GM12878 (cell line): ENCODE measurements at regions not wholly inside any gene's neighbourhood (a gene's known extent, or its start where the extent isn't known, plus 50 kb on each side); places are given as distances from the start of the nearest gene placed in this dataset.

Experiments used
- ATAC-seq: fragments of 200-7000 bp; cut with Tn5 transposase; 3 replicates; pipeline ENCODE4 v1.9.1; 2020; ENCODE audit warnings: mild to moderate bottlenecking, moderate library complexity
- BruUV-seq: library from RNA; stranded (reverse); fragments of 400-500 nt; replicated peaks from 2 replicates; lab custom pipeline; 2021; lab: Mats Ljungman, UMichigan
- CTCF ChIA-PET: fragments of 300-600 bp; sonication (Branson Sonifier 250); formaldehyde crosslinking; extraction: SDS; loops from one replicate; lab custom pipeline; 2021; ENCODE audit warnings: inconsistent platforms; lab: Yijun Ruan, JAX
- POLR2A ChIA-PET: fragments of 350-600 bp; formaldehyde crosslinking; extraction: SDS; loops from one replicate; lab custom pipeline; 2021; ENCODE audit warnings: inconsistent platforms; lab: Charles Lee
- RAD21 ChIA-PET: fragments of 300-600 bp; sonication (Branson Sonifier 250); formaldehyde crosslinking; loops from one replicate; lab custom pipeline; 2023; ENCODE audit warnings: antibody characterized with exemption; ENCODE audit not compliant: unreplicated experiment; lab: Charles Lee
- SMC1A ChIA-PET: fragments of 300-600 bp; sonication (Branson Sonifier 250); formaldehyde crosslinking; loops from one replicate; lab custom pipeline; 2023; ENCODE audit not compliant: unreplicated experiment, uncharacterized antibody; lab: Charles Lee
- DNase-seq: peaks from one replicate; pipeline ENCODE4 v3.0.0-alpha.2; 2011; ENCODE audit warnings: low read depth, low spot score
- FAIRE-seq: peaks from 3 replicates; lab custom pipeline; 2011; peaks lifted over from hg19 to GRCh38; lab: Jason Lieb, UNC
- H2AFZ ChIP-seq: 2 replicates; pipeline ENCODE4 v1.6.0; 2011; ENCODE audit warnings: low read depth, low read length, control low read depth; ENCODE audit not compliant: control insufficient read depth
- H3K27ac ChIP-seq: 2 replicates; pipeline ENCODE4 v1.5.1; 2011; ENCODE audit warnings: control low read depth; ENCODE audit not compliant: control insufficient read depth, insufficient read depth
- H3K27me3 ChIP-seq, 2 experiments: replicated peaks in 1 of 2; 2 replicates each; pipeline versions ENCODE4 v1.6.0 to v1.6.1; 2011; ENCODE audit warnings: low read length in 1 of 2; ENCODE audit not compliant: control insufficient read depth in 2 of 2, insufficient read depth in 2 of 2
- H3K36me3 ChIP-seq, 2 experiments: 2 replicates each; pipeline ENCODE4 v1.5.1; 2011; ENCODE audit warnings: low read length in 1 of 2; ENCODE audit not compliant: control insufficient read depth in 2 of 2, insufficient read depth in 2 of 2
- H3K4me1 ChIP-seq: 2 replicates; pipeline ENCODE4 v1.6.1; 2011; ENCODE audit warnings: mild to moderate bottlenecking, low read length, moderate library complexity, mixed read lengths; ENCODE audit not compliant: control insufficient read depth, insufficient read depth
- H3K4me2 ChIP-seq: 2 replicates; pipeline ENCODE4 v1.6.0; 2011; ENCODE audit warnings: control low read depth; ENCODE audit not compliant: control insufficient read depth, insufficient read depth
- H3K4me3 ChIP-seq: fragments of 200-600 bp; sonication (generic); 2 replicates; pipeline ENCODE4 v1.5.1; 2016
- H3K79me2 ChIP-seq: 2 replicates; pipeline ENCODE4 v1.6.0; 2011; ENCODE audit warnings: low read length; ENCODE audit not compliant: control insufficient read depth, insufficient read depth
- H3K9ac ChIP-seq: 2 replicates; pipeline ENCODE4 v1.8.0; 2011; ENCODE audit warnings: low read length, control low read depth, mixed read lengths; ENCODE audit not compliant: control insufficient read depth, insufficient read depth
- H3K9me3 ChIP-seq: replicated peaks from 3 replicates; pipeline ENCODE4 v1.5.1; 2011; ENCODE audit warnings: mild to moderate bottlenecking, low read length; ENCODE audit not compliant: control insufficient read depth, insufficient read depth
- H4K20me1 ChIP-seq: 2 replicates; pipeline ENCODE4 v1.6.0; 2011; ENCODE audit not compliant: control insufficient read depth, insufficient read depth
- ATF7 ChIP-seq: fragments of 450-650 bp; IDR thresholded peaks from 2 replicates; pipeline ENCODE4 v1.6.1; 2016; ENCODE audit warnings: low read depth, mild to moderate bottlenecking
- BRCA1 ChIP-seq: IDR thresholded peaks from 2 replicates; pipeline ENCODE4 v1.6.1; 2011; ENCODE audit warnings: low read depth, low read length, improper control_type of control experiment
- IRF4 ChIP-seq: IDR thresholded peaks from 2 replicates; pipeline ENCODE4 v1.6.1; 2011; ENCODE audit warnings: low read depth, low read length
- JUNB ChIP-seq: IDR thresholded peaks from 2 replicates; pipeline ENCODE4 v1.6.1; 2016; ENCODE audit warnings: antibody characterized with exemption, mild to moderate bottlenecking
- MEF2A ChIP-seq: IDR thresholded peaks from 2 replicates; pipeline ENCODE4 v1.6.1; 2011; ENCODE audit warnings: low read depth, mild to moderate bottlenecking, low read length, moderate library complexity; ENCODE audit not compliant: insufficient read depth
- NFXL1 ChIP-seq: fragments of 450-650 bp; IDR thresholded peaks from 2 replicates; pipeline ENCODE4 v1.6.1; 2017; ENCODE audit warnings: antibody characterized with exemption, mild to moderate bottlenecking, borderline replicate concordance
- NR2C2 ChIP-seq: IDR thresholded peaks from 2 replicates; pipeline ENCODE4 v1.6.1; 2011; ENCODE audit warnings: borderline replicate concordance, low read depth; ENCODE audit not compliant: control insufficient read depth, insufficient read length
- POLR2A ChIP-seq: IDR thresholded peaks from 2 replicates; pipeline ENCODE4 v1.6.1; 2011; ENCODE audit warnings: low read depth, mild to moderate bottlenecking, low read length
- RAD21 ChIP-seq: IDR thresholded peaks from 2 replicates; pipeline ENCODE4 v1.6.1; 2011; ENCODE audit warnings: mild to moderate bottlenecking, low read depth, low read length, moderate library complexity; ENCODE audit not compliant: insufficient read depth
- RAD51 ChIP-seq: fragments of 450-650 bp; IDR thresholded peaks from 2 replicates; pipeline ENCODE4 v1.6.1; 2016; ENCODE audit warnings: moderate library complexity, mild to moderate bottlenecking, inconsistent platforms
- RUNX3 ChIP-seq: IDR thresholded peaks from 2 replicates; pipeline ENCODE4 v1.6.1; 2012; ENCODE audit warnings: low read length, inconsistent platforms
- SIX5 ChIP-seq: IDR thresholded peaks from 2 replicates; pipeline ENCODE4 v1.6.1; 2011; ENCODE audit warnings: mild to moderate bottlenecking, low read depth, low read length, moderate library complexity; ENCODE audit not compliant: severe bottlenecking
- SMARCA5 ChIP-seq: fragments of 450-650 bp; IDR thresholded peaks from 2 replicates; pipeline ENCODE4 v1.6.1; 2017; ENCODE audit warnings: mild to moderate bottlenecking
- STAT1 ChIP-seq: fragments of 450-650 bp; conservative IDR thresholded peaks from 2 replicates; pipeline ENCODE4 v1.6.1; 2014; ENCODE audit warnings: antibody characterized with exemption, mild to moderate bottlenecking
- SUZ12 ChIP-seq: fragments of 200-600 bp; sonication (generic); IDR thresholded peaks from one replicate; pipeline ENCODE4 v1.6.1; 2018; ENCODE audit warnings: antibody characterized with exemption, mild to moderate bottlenecking; ENCODE audit not compliant: unreplicated experiment
- TARDBP ChIP-seq: IDR thresholded peaks from 2 replicates; pipeline ENCODE4 v1.6.1; 2016; ENCODE audit warnings: borderline replicate concordance
- ZNF274 ChIP-seq: IDR thresholded peaks from one replicate; pipeline ENCODE4 v1.8.0; 2011; ENCODE audit not compliant: insufficient read length, insufficient read depth
- WGBS: methylation state at CpG from one replicate; pipeline ENCODE4 v1.1.6; 2016; ENCODE audit warnings: low lambda C conversion rate; ENCODE audit not compliant: insufficient replicate concordance, insufficient coverage; ENCODE audit errors: missing lambda C conversion rate; 5-methylcytosine and 5-hydroxymethylcytosine counted together
- in situ Hi-C: fragments of 300-500 bp; cut with MboI; formaldehyde crosslinking; loops from 9 replicates; pipeline ENCODE4 v1.14.3; 2018; ENCODE audit warnings: mixed read lengths
- intact Hi-C: fragments of 100-400 bp; cut with micrococcal nuclease; formaldehyde crosslinking; loops from one replicate; pipeline ENCODE4 v1.14.2; 2022; ENCODE audit not compliant: unreplicated experiment
- TF ChIP-seq, protein P1 (sequence below): IDR thresholded peaks from 2 replicates; pipeline ENCODE4 v1.6.1; 2011; ENCODE audit warnings: low read depth, mild to moderate bottlenecking, low read length, moderate library complexity, borderline replicate concordance; ENCODE audit errors: extremely low read depth
- TF ChIP-seq, protein P2 (sequence below): IDR thresholded peaks from 2 replicates; pipeline ENCODE4 v1.6.1; 2012; ENCODE audit warnings: low read depth, low read length, improper control_type of control experiment
- TF ChIP-seq, protein P3 (sequence below): IDR thresholded peaks from 2 replicates; pipeline ENCODE4 v1.6.1; 2011; ENCODE audit warnings: mild to moderate bottlenecking, low read depth, low read length, moderate library complexity; ENCODE audit not compliant: insufficient replicate concordance
- TF ChIP-seq, protein P4 (sequence below): fragments of 450-650 bp; formaldehyde crosslinking; IDR thresholded peaks from 2 replicates; pipeline ENCODE4 v1.5.0; 2022; ENCODE audit warnings: mild to moderate bottlenecking, missing genetic modification characterization

DNA sequence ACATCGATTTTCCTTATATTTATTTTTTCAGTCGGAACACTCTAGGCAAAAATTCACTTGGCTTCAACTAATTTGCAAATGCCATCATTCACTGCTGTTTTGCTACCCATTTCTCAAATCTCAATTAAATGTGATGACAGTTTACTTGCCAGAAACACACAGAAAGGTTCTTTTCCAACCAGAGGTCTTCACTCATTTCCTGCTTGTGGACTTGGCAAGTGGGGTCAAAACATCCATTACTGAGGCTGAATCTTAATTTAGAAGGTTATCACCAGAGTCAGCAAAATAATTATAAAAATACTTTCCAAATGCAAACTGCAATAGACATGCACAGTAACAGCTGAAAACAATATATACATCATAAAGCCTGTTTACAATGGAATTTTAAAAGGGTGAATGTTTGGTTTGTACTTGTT lies 625.4 kb upstream of the TBL1XR1 start (continued):
- TF ChIP-seq RAD51 (no peak), STAT1 (no peak)
- TF ChIP-seq, protein P1, sequence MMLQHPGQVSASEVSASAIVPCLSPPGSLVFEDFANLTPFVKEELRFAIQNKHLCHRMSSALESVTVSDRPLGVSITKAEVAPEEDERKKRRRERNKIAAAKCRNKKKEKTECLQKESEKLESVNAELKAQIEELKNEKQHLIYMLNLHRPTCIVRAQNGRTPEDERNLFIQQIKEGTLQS = no peak
- TF ChIP-seq, protein P2, sequence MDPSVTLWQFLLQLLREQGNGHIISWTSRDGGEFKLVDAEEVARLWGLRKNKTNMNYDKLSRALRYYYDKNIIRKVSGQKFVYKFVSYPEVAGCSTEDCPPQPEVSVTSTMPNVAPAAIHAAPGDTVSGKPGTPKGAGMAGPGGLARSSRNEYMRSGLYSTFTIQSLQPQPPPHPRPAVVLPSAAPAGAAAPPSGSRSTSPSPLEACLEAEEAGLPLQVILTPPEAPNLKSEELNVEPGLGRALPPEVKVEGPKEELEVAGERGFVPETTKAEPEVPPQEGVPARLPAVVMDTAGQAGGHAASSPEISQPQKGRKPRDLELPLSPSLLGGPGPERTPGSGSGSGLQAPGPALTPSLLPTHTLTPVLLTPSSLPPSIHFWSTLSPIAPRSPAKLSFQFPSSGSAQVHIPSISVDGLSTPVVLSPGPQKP = no peak

DNA sequence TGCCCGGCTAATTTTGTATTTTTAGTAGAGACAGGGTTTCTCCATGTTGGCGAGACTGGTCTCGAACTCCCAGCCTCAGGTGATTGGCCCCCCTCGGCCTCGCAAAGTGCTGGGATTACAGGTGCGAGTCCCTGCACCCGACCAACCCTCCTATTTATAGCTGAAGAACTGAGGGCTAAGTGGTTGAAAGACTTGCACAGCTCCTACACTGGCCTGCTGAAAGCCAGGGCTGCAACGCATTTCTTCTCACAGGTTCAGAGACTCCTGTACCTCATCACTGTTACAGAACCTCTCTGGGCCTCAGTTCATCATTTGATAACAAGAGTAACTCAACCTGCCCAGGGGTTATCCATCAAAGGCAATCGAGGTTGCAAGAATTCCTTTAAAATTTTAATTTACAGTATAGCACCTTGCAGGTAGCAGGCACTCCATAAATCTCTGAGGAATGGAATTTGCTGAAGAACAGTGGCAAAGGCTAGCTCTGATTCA lies 626.5 kb upstream of the TBL1XR1 start:
- Histone ChIP-seq H3K27me3 (no peaks in the 10 kb centered on the region), H2AFZ (no peak overlapping the region), H3K79me2 (no peaks in the 10 kb centered on the region), H3K27ac (no peak overlapping the region), H3K4me2 (no peak overlapping the region), H4K20me1 (no peaks in the 10 kb centered on the region), H3K36me3 (no peaks in the 10 kb centered on the region), H3K9ac (no peak overlapping the region), H3K9me3 (no peaks in the 10 kb centered on the region), H3K4me1 (peaks cover 6% of the 10 kb centered on the region), H3K4me3 (no peak overlapping the region)
- BruUV-seq = no TSS peak
- WGBS = 57% methylated on average over 9 of the region's 9 CpGs
- intact Hi-C loops (no loop called here), in situ Hi-C loops (no loop called here)
- SMC1A ChIA-PET = no interaction called here
- POLR2A ChIA-PET = no interaction called here
- no peak for ATAC-seq
- RAD21 ChIA-PET = no interaction called here
- no peak for DNase-seq
- no peak for FAIRE-seq
- CTCF ChIA-PET = no interaction called here
- TF ChIP-seq NR2C2 (no peak), ZNF274 (no peak), TARDBP (no peak), ATF7 (no peak), POLR2A (no peak), MEF2A (no peak), SIX5 (no peak), JUNB (no peak), RAD21 (no peak), SUZ12 (no peak), RUNX3 (no peak), NFXL1 (no peak), BRCA1 (no peak), SMARCA5 (no peak), IRF4 (no peak)
- TF ChIP-seq, protein P3, sequence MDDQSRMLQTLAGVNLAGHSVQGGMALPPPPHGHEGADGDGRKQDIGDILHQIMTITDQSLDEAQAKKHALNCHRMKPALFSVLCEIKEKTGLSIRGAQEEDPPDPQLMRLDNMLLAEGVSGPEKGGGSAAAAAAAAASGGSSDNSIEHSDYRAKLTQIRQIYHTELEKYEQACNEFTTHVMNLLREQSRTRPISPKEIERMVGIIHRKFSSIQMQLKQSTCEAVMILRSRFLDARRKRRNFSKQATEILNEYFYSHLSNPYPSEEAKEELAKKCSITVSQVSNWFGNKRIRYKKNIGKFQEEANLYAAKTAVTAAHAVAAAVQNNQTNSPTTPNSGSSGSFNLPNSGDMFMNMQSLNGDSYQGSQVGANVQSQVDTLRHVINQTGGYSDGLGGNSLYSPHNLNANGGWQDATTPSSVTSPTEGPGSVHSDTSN = no peak
- TF ChIP-seq, protein P4, sequence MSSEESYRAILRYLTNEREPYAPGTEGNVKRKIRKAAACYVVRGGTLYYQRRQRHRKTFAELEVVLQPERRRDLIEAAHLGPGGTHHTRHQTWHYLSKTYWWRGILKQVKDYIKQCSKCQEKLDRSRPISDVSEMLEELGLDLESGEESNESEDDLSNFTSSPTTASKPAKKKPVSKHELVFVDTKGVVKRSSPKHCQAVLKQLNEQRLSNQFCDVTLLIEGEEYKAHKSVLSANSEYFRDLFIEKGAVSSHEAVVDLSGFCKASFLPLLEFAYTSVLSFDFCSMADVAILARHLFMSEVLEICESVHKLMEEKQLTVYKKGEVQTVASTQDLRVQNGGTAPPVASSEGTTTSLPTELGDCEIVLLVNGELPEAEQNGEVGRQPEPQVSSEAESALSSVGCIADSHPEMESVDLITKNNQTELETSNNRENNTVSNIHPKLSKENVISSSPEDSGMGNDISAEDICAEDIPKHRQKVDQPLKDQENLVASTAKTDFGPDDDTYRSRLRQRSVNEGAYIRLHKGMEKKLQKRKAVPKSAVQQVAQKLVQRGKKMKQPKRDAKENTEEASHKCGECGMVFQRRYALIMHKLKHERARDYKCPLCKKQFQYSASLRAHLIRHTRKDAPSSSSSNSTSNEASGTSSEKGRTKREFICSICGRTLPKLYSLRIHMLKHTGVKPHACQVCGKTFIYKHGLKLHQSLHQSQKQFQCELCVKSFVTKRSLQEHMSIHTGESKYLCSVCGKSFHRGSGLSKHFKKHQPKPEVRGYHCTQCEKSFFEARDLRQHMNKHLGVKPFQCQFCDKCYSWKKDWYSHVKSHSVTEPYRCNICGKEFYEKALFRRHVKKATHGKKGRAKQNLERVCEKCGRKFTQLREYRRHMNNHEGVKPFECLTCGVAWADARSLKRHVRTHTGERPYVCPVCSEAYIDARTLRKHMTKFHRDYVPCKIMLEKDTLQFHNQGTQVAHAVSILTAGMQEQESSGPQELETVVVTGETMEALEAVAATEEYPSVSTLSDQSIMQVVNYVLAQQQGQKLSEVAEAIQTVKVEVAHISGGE (CRISPR knock-in tag) = no peak
